Aorta (tissue), 5 donors: ENCODE measurements at regions not wholly inside any gene's neighbourhood (a gene's known extent, or its start where the extent isn't known, plus 50 kb on each side); places are given as distances from the start of the nearest gene placed in this dataset.

ENCODE experiments used
- ATAC-seq: fragments of 200-7000 bp; cut with Tn5 transposase; one replicate; pipeline ENCODE4 v1.9.1; 2022; ENCODE audit warnings: moderate library complexity; ENCODE audit not compliant: low FRiP score
- DNase-seq, 2 donors: peaks; one replicate each; pipeline ENCODE4 v3.0.0-alpha.2; 2020
- H3K27ac ChIP-seq, 2 donors: one replicate each; pipeline ENCODE4 v1.5.1; 2013; ENCODE audit warnings: low read length in 2 of 2, mild to moderate bottlenecking in 2 of 2, moderate library complexity in 2 of 2, control low read depth in 1 of 2, inconsistent platforms in 1 of 2, low read depth in 1 of 2
- H3K27me3 ChIP-seq, 2 donors: one replicate each; pipeline ENCODE4 v1.6.1; 2013; ENCODE audit warnings: control low read depth in 1 of 2, low read length in 1 of 2, mild to moderate bottlenecking in 1 of 2, moderate library complexity in 1 of 2; ENCODE audit not compliant: insufficient read depth in 2 of 2, control insufficient read depth in 1 of 2
- H3K36me3 ChIP-seq, 2 donors: one replicate each; pipeline ENCODE4 v1.6.1; 2013; ENCODE audit warnings: control low read depth in 1 of 2, low read length in 1 of 2, mild to moderate bottlenecking in 1 of 2; ENCODE audit not compliant: insufficient read depth in 2 of 2, control insufficient read depth in 1 of 2
- H3K4me1 ChIP-seq, 2 donors: one replicate each; pipeline ENCODE4 v1.6.1; 2013; ENCODE audit warnings: low read length in 2 of 2, control low read depth in 1 of 2, mild to moderate bottlenecking in 1 of 2, moderate library complexity in 1 of 2; ENCODE audit not compliant: insufficient read depth in 2 of 2, control insufficient read depth in 1 of 2
- H3K4me3 ChIP-seq, 2 donors: one replicate each; pipeline ENCODE4 v1.5.1; 2013; ENCODE audit warnings: low read length in 2 of 2, control low read depth in 1 of 2, mild to moderate bottlenecking in 1 of 2
- H3K9me3 ChIP-seq: one replicate; pipeline ENCODE4 v1.6.1; 2013; ENCODE audit warnings: mild to moderate bottlenecking, low read length; ENCODE audit not compliant: control insufficient read depth
- WGBS, 2 donors: extraction: QIAGEN DNeasy Blood & Tissue Kit; methylation state at CpG; one replicate each; pipeline ENCODE4 v1.1.7; 2013; 5-methylcytosine and 5-hydroxymethylcytosine counted together
- intact Hi-C, 2 donors: fragments of 100-400 bp; cut with DNase I; formaldehyde crosslinking; loops; one replicate each; pipeline versions ENCODE4 v1.14.2 to v1.15.0; 2022
- microRNA-seq, 2 donors: library from miRNA; unstranded; fragments of <30 nt; microRNA quantifications; one replicate each; pipeline ENCODE4 v1.2.0, GENCODE V29; 2020
- donor health status: healthy with polysubstance abuse.
- donor health status: Bipolar disorder and iron deficiency.
- donor health status: DM: no; HTN: no; CAD: no.
- donor health status: DM: no; HTN: no; CAD: no.
- donor health status: DM: yes; HTN: yes; CAD: no.

- Histone ChIP-seq H3K27me3 (no peaks in the 10 kb centered on the region), H3K36me3 (no peaks in the 10 kb centered on the region), H3K4me3 (no peak overlapping the region), H3K4me1 (no peaks in the 10 kb centered on the region), H3K9me3 (no peaks in the 10 kb centered on the region), H3K27ac (no peak overlapping the region)
- ATAC-seq = no peak
- intact Hi-C loops = no loop called here
- 11 to 13% methylated on average over 6 of the region's 6 CpGs for WGBS, 2 donors
- no peak for DNase-seq
Measured at GRCh38 chr2:221360742-221361141, 211.4 kb downstream of the EPHA4 start.

DNA sequence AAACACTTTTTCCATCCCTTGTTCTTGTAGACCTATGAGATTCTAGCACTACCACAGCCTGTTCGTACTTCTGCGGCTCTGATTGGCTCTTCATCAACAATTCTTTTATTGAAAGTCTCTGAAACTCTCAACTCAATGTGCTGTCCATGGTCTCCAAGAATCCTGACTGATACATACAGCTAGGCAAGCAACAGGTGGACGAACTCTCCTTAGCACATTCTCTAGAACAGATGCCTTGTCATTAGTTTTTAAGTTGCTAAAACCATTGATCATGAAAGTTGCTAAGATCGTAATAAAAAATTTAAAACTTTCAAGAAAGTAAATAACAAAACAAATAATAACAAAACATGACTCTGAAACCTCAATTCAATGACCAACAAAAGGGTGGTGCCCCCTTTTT, 210.5 kb downstream of the EPHA4 start:
- H3K4me3 ChIP-seq = no peak overlapping the region
- WGBS, 2 donors = 95 to 97% methylated on average over 4 of the region's 4 CpGs
- ATAC-seq (no peak), DNase-seq (no peak)
- no peaks in the 10 kb centered on the region for H3K4me1 ChIP-seq
- H3K27ac ChIP-seq = no peak overlapping the region
- no peaks in the 10 kb centered on the region for H3K36me3 ChIP-seq
- intact Hi-C loops = no loop called here
- H3K27me3 ChIP-seq = no peaks in the 10 kb centered on the region
- H3K9me3 ChIP-seq = no peaks in the 10 kb centered on the region

- Histone ChIP-seq H3K27ac (no peak overlapping the region), H3K27me3 (no peaks in the 10 kb centered on the region), H3K4me3 (no peak overlapping the region), H3K36me3 (no peaks in the 10 kb centered on the region), H3K4me1 (no peaks in the 10 kb centered on the region), H3K9me3 (no peaks in the 10 kb centered on the region)
- DNase-seq (no peak), ATAC-seq (no peak)
- intact Hi-C loops = no loop called here
- 97 to 99% methylated on average over 3 of the region's 3 CpGs for WGBS, 2 donors
Measured at GRCh38 chr2:221364672-221365071, 207.4 kb downstream of the EPHA4 start.

Small RNAs in the stretch of these regions (microRNA-seq; reads per million reads assigned to microRNA genes)
- gene MIR4268 = 0 reads per million in 2 donors
